ENCODE measurements at regions not wholly inside any gene's neighbourhood (a gene's known extent, or its start where the extent isn't known, plus 50 kb on each side); places are given as distances from the start of the nearest gene placed in this dataset.
"Not testable (repeated sequence)": the region's sequence is repeated elsewhere in the genome, so short reads cannot be mapped to it uniquely, and the experiment has no call there.

DNA sequence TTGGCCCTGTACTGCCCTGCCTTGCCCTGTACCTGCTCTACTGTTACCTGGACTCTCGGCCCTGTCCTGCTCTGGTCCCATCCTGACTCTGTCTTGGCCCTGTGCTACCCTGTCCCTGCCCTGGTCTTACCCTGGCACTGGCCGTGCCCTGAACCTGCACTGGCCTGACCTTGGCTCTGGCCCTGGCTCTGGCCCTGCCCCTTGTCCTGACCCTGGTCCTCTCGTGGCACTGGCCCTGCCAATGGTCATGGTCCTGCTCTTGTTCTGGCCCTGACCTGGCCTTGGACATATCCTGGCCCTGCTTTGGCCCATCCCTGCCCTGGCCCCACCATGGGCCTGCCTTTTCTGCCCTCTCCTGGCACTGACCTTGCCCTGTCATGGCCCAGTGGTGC, 251.3 kb downstream of the TP53TG3F start:
- peak; percentile 67 for DNase-seq (ENCODE audit: low spot score)

DNA sequence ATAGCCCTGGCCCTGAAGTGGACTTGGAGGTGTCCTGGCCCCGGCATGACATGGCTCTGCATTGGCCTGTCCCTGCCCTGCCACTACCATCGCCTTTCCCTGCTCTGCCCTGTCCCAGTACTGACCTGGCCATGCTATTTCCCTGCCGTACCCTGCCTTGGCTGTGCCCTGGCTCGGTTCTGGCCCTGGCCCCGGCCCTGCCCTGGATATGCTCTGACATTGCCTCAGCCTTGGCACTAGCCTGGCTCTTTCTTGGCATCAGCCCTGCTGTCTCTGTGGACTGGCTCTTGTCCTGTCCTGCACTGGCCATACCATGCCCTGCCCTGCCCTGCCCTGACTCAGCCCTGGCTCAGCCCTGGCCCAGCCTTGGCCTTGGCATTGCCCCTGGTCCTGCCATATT, 252.2 kb downstream of the TP53TG3F start:
- DNase-seq (ENCODE audit: low spot score), result peak; percentile 79

DNA sequence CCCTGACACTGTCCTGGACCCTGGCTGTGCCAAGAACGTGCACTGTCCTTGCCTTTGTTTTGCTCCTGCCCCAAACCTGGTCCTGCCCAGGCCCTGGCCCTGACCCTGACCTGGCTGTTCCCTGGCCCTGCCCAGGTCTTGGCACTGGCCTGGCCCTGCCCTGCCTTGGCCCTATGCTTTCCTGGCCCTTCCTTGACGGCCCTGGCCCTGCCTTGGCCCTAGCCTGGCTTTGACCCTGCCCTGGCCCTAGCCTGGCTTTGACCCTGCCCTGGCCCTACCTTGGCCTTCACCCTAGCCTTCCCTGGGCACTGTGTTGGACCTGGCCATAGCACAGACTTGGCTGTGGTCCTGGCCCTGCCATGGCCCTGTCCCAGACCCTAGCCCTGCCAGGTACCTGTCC, 252.9 kb downstream of the TP53TG3F start:
- DNase-seq (ENCODE audit: low spot score), result not testable (repeated sequence)

DNA sequence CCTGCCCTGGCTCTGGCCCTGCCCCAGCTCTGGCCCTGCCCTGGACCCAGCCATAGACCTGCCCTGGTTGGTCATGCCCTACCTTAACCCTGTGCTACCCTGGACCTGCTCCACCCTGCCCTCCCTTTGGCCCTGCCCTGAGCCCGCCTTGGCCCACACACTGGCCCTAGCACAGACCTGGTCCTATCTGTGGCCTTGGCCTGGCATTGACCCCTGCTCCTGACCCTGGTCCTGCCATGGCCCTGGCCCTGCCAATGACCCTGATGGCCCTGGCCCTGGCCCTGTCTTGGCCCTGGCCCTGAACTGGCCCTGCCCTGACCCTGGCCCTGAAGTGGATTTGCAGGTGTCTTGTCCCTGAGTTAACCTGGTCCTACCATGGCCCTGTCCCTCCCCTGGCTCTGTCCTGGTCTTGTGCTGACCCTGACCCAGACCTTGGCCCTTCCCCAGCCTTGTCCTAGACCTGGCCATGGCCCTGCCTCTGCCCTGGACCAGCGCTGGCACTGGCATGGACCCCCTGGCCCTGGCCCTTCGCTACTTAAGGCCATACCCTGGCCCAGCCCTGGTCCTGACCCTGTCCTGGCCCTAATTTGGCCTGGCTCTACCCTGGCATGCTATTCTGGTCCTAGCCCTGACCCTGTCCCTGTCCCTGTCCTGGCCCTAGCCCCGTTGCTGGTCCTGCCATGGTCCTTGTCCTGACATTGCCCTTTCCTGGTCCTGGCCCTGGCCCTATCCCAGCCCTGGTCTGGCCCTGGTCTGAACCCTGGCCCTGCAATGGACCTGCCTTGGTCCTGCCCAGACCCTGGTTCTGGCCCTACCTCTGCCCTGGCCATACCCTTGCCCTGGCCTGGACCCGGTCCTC, 253.7 kb downstream of the TP53TG3F start:
- peak; percentile 84 for DNase-seq (ENCODE audit: low spot score)

DNA sequence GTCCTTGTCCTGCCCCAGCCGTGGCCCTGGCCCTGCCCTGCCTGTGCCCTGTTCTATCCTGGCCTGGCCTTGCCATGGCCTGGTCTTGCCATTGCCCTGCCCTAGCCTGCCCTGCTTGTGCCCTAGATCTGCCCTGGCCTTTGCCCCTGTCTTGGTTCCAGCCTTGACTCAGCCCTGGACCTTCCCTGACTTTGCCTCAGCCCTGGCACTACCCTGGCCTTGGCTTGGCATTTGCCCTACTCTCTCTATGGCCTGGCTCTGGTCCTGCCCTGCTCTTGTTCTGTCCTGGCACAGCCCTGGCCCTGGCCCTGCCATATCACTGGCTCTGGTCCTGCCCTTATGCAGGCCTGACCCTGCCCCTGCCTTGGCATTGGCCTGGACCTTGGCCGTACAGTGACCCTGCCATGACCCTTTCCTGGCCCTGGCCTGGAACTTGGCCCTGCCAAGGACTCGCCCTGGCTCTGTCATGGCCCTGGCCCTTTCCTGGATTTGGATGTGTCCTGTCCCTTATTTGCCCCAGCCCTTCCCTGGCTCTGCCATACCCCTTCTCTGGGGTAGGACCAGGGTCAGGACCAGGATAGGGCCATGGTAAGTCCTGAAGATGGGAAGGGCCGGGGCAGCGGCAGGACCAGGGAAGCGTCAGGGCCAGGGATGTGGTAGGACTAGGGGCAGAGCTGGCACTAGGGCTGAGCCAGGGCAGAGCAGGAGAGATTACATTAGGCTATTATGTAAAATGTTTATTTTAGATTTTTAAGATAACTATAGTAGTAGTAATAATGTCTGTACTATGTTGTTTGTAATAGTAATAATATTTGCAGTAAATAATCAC, 254.5 kb downstream of the TP53TG3F start:
- DNase-seq (ENCODE audit: low spot score), result not testable (repeated sequence)

DNA sequence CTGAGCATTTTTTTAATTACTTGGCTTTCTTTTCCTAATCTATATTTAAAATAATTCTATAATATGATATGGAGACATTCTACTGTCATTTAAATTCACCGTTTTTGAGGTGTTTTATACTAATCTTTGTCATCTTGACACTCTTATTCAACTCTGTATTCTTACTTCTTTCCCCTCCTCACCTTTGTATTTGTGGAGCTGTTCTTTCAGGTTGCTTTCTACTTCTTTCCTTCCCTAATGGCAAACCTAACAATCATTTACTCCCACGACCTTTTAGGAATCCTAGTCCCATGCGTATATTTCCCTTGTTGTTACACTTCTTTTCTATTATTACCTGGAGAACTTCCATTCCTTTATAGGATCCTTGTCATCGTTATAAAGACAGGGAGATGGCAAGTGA, 271.8 kb downstream of the TP53TG3F start:
- not testable (repeated sequence) for DNase-seq (ENCODE audit: low spot score)

DNA sequence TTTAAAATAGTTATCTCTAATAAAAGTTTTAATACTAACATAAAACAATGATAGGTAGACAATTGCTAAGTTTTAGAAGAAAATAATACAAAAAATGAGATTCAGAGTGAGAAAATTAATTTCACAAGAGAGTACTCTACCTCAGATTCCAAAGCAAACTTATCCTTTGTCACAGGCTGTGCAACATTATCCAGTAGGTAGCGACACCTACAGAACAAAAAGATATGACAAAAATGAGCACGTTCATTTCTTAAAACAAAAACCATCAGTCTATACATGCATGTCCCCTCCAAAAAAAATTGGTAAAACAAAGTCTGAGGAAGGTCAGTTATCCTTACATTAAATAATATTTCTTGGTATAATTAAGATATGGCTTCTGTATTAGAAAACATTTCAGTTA, 275.2 kb downstream of the TP53TG3F start:
- not testable (repeated sequence) for DNase-seq (ENCODE audit: low spot score)

DNA sequence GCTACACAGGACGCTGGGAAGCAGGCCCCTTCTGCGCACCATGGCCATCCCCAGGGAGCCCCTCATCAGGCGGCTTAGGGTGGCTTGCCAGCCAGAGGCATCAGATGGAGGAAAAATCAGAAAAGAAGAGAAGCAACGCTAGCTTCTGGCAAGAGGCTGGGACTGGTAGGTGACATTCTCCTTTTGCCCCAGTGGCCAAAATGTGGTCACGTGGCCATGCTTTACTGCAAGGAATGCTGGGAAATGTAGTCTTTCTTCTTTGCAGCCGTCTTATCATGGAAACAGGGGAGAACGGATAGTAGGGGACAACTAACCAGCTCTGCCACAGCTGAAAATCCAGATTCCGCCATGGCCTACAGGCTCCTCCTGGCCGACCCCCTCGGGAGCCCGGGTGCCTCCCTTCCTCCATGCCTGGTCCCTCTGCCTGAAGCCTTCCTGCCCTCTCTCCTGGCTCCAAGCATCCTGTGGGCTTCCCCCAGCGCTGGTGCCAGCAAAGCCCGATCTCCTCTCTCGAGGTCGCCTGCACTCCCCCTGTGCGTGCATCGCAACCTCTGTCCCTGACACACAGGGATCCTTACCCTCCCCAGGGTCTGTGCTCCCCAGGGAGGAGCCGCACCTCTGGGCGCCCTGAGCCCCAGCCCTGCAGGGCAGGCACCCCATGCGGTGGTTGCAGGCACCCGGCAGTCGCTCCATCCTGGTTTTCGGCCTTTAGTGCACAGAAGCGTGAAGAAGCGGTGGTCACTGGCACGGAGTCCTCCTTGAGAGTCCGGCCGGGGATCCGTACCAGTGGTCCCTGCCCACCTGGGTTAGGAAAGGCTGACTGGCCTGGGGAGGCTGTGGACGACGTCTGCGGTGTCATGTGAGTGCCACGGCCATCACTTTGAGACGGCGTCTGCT, 307.7 kb downstream of the TP53TG3F start:
- DNase-seq (ENCODE audit: low spot score), result not testable (repeated sequence)

DNA sequence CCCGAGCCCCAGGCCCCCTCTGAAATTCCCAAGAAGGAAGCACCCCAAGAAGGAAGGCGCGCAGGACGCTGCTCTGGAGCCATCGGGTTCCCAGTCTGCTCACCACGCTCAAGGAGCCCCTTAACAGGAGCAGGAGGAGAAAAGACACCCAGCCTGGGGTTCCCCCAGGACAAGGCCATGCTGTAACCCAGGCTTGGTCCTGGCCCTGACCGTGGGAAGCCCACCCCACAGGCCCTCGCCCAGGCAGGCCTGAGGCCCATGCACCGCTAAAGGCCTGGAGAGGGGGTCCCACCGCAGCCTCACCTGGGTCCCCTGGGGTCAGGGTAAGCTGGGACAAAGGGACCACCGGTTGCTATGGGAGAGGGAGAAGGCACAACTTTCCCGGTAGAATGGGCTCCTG, 309.3 kb downstream of the TP53TG3F start:
- DNase-seq (ENCODE audit: low spot score), result not testable (repeated sequence)

DNA sequence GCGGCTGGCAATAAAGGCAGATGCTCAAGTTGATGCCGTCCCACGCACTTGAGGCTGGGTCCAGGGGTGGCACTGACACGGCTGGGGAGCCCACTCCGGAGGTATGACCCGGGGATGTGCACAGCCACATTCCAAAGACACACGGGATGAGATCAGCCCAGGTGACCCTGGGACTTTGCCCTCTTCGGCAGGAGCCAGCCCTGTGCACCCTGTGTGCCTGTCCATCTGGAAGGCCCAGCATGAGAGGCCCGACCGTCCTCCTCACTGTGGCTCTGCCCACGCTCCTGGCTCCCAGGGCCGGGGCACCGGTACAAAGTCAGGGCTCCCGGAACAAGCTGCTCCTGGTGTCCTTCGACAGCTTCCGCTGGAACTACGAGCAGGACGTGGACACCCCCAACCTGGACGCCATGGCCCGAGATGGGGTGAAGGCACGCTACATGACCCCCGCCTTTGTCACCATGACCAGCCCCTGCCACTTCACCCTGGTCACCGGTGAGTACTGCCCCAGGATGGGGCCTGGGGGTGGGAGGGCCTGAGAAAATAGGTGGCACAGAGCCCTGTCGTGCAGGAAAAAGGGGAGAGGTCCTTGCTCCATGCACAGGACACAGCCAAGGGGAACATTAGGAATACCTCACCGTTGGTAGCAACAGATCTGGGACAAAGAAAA, 309.9 kb downstream of the TP53TG3F start:
- DNase-seq (ENCODE audit: low spot score), result not testable (repeated sequence)

DNA sequence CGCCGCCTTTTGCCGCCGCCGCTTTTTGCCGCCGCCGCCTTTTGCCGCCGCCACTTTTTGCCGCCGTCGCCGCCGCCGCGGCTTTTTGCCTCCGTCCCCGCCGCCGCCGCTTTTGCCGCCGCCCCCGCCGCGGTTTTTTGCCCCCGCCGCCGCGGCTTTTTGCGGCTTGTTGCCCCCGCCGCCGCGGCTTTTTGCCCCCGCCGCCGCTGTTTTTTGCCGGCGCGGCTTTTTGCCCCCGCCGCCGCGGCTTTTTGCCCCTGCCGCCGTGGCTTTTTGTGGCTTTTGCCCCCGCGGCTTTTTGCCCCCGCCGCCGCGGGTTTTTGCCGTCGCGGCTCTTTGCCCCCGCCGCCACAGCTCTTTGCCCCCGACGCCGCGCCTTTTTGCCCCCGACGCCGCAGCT, 311.1 kb downstream of the TP53TG3F start:
- DNase-seq (ENCODE audit: low spot score), result not testable (repeated sequence)

DNA sequence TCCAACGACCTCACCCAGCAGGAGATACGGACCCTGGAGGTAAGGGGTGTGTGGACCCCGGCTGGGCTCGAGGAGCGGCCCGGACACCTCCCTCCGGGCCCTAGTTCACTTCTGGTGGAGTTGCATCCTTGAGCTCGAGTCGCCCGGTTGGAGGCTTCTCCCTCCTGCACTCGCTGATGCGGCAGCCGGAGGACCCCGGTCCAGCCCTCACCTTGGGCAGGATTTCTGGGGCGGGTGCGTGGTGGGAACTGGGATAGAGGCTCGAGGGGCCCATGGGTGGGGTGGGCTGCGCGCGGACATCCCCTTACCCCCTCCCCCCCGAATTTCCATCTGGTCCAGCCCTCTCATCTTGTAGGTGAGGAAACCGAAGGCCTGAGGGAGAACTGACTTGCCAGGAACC, 311.8 kb downstream of the TP53TG3F start:
- DNase-seq (ENCODE audit: low spot score), result not testable (repeated sequence)

DNA sequence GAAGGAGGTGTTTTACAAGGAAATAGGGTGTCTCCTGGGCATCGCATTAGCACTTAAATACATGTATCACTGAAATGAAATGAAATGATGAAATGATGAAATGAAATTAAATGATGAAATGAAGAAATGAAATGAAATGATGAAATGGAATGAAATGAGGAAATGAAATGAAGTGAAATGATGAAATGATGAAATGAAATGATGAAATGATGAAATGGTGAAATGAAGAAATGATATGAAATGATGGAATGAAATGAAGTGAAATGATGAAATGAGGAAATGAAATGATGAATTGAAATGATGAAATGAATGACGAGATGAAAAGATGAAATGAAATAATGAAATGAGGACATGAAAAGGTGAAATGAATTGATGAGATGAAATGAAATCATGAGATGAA, 314.6 kb downstream of the TP53TG3F start:
- DNase-seq (ENCODE audit: low spot score), result not testable (repeated sequence)

DNA sequence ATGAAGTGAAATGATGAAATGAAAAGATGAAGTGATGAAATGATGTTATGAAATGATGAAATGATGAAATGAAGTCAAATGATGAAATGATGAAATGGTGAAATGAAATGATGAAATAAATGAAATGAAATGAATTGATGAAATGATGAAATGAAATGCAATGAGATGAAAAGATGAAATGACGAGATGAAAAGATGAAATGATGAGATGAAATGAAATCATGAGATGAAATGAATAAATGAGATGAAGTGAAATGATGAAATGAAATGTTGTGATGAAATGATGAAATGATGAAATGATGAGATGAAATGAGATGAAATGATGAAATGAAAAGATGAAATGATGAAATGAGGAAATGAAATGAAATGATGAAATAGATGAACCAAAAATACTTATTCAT, 315.3 kb downstream of the TP53TG3F start:
- DNase-seq (ENCODE audit: low spot score), result not testable (repeated sequence)

DNA sequence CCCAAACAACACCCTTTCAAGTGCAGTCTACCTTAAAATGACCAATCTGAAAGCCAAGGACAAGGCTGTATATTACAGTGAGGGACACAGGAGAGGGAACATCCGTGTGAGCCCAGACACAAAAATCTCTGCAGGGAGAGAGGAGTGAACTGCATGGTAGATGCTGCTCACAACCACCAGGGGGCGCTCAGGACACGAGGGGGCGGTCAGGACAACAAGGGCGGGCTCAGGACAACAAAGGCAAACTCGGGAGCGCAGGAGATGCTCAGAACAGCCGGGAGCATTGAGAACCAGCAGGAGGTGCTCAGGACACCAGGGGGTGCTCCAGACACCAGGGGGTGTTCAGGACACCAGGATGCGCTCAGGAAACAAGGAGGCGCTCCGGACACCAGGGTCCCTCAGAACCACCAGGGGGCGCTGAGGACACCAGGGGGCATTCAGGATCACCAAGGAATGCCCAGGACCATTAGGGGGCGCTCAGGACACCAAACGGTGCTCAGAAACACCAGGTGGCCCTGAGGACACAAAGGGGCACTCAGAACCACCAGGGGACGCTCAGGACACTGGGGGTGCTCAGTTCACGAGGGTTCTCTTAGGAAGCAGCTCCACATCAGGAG, 357.0 kb downstream of the TP53TG3F start:
- not testable (repeated sequence) for DNase-seq (ENCODE audit: low spot score)

DNA sequence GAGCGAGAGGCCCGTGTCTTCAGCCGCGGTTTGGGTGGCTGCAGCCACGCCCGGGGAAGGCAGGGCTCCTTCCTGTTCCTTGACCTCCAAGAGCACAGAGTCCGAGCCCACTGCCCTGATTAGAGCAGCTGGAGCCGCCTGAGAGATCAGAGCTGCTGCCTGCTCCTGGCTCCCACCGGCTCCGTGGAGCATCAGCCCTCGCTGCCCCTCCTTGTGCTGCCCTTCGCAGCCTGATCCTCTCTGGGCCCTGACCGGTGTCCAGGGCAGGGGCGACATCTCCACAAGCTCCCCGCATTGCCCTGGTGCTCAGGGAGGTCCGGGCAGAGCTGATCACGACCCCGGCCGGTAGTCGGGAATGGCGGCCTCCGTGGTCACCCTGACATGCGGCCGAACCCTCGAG, 365.3 kb downstream of the TP53TG3F start:
- DNase-seq (ENCODE audit: low spot score), result not testable (repeated sequence)

DNA sequence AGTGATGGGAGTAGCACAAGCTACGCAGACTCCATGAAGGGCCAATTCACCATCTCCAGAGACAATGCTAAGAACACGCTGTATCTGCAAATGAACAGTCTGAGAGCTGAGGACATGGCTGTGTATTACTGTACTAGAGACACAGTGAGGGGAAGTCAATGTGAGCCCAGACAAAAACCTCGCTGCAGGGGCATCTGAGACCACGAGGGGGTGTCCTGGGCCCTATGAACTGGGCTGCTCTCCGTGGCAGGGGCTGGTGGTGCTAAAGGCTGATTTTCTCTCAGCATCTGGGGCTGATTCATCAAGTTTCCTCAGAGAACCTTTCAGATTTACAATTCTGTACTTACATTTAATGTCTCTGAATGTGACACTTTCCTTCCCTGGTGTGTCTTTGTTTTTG, 368.1 kb downstream of the TP53TG3F start:
- not testable (repeated sequence) for DNase-seq (ENCODE audit: low spot score)

DNA sequence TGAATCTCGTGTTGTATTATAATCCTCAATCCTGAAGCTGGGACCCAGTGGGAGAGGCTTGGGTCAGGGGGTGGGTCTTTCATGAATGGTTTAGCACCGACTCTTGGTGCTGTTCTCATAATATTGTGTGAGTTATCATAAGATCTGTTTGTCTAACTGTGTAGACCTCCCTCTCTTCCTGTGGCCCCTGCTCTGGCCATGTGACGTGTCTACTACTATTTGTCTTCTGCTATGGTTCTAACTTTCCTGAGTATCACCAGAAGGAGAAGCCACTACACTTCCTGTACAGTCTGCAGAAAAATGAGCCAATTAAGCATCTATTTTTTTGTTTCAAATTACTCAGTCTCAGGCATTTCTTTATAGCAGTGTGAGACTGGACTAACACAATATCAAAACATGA, 379.7 kb downstream of the TP53TG3F start:
- not testable (repeated sequence) for DNase-seq (ENCODE audit: low spot score)

DNA sequence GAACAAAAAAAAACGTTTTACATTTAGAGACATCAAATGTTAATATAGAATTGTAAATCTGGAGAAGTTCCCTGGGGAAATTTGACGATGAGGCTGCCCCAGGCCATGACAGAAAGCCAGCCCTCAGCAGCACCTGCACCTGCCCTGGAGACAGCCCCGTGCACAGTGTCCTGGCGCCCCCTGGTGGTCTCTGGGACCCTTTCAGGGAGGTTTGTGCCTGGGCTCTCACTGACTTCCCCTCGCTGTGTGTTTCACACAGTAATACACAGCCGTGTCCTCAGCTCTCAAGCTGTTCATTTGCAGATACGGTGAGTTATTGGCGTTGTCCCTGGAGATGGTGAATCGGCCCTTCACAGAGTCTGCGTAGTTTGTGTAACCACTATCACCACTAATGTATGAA, 385.1 kb downstream of the TP53TG3F start:
- DNase-seq (ENCODE audit: low spot score), result not testable (repeated sequence)

All from mesenteric fat pad (tissue), 1 donor.